ENCODE measurements at regions not wholly inside any gene's neighbourhood (a gene's known extent, or its start where the extent isn't known, plus 50 kb on each side); places are given as distances from the start of the nearest gene placed in this dataset.

- Mint-ChIP-seq H3K27me3 (no peaks in the 10 kb centered on the region), H3K4me3 (no peak overlapping the region), H3K9me3 (ENCODE audit: insufficient read depth) (peaks cover 2% of the 10 kb centered on the region), H3K4me1 (peaks cover 14% of the 10 kb centered on the region), H3K27ac (no peak overlapping the region)
- POLR2A ChIA-PET: no interaction called here
- ATAC-seq (ENCODE audit: low read depth) (no peak), DNase-seq (no peak)
- H3K27me3 ChIP-seq (replicated peaks in 1 of 4; ENCODE audit: control extremely low read depth in 1 of 4, control insufficient read depth in 3 of 4, insufficient read depth in 4 of 4, low read length in 3 of 4): no peaks in the 10 kb centered on the region
- TF ChIP-seq EZH2 (IDR thresholded peaks at IDR 0.05; ENCODE audit: borderline replicate concordance, insufficient read depth, low read depth, low read length, poor library complexity, severe bottlenecking) (no peak), CTCF (IDR thresholded peaks at IDR 0.05) (no peak)
- CTCF ChIA-PET: interaction anchor here (6.2 kb wide), 1 partner anchor 8 kb away, joined by 40 read pairs; no protein-coding TSS in a partner anchor
- WGBS (ENCODE audit: insufficient coverage): no CpG with 5 or more reads among the region's 1 CpG
- no peak overlapping the region for H3K4me2 ChIP-seq (replicated peaks; ENCODE audit: low read depth, low read length, poor library complexity, severe bottlenecking)
- no peak overlapping the region for H2AFZ ChIP-seq (ENCODE audit: insufficient read depth, low read depth, low read length, poor library complexity, severe bottlenecking)
- H3K79me2 ChIP-seq (ENCODE audit: control insufficient read depth, insufficient read depth, low read length): no peaks in the 10 kb centered on the region
- peaks cover 6% of the 10 kb centered on the region in 2 donors for H3K4me1 ChIP-seq (ENCODE audit: control insufficient read depth in 2 of 2, insufficient read depth in 2 of 2, low read length in 2 of 2)
- H4K20me1 ChIP-seq (ENCODE audit: control insufficient read depth, insufficient read depth, low read length, poor library complexity, severe bottlenecking): no peaks in the 10 kb centered on the region
- H3K9me3 ChIP-seq (ENCODE audit: control extremely low read depth in 1 of 3, control insufficient read depth in 2 of 3, insufficient read depth in 1 of 3, low read length in 2 of 3): no peaks in the 10 kb centered on the region
- H3K36me3 ChIP-seq (replicated peaks in 1 of 2; ENCODE audit: control extremely low read depth in 1 of 2, control insufficient read depth in 1 of 2, extremely low read depth in 1 of 2, insufficient read depth in 2 of 2, low read length in 1 of 2): no peaks in the 10 kb centered on the region
- H3K27ac ChIP-seq (ENCODE audit: low read length in 2 of 2): no peak overlapping the region
- intact Hi-C loops (cut with micrococcal nuclease): no loop called here
- H3K4me3 ChIP-seq (ENCODE audit: control extremely low read depth in 1 of 5, extremely low read depth in 1 of 5, insufficient read depth in 1 of 5, low read depth in 2 of 5, low read length in 4 of 5): no peak overlapping the region
- H3K9ac ChIP-seq (ENCODE audit: low read length): no peak overlapping the region
Measured at GRCh38 chr10:62501547-62501946, 127.4 kb downstream of the ZNF365 start.

- H3K9me3 ChIP-seq (ENCODE audit: control extremely low read depth in 1 of 3, control insufficient read depth in 2 of 3, insufficient read depth in 1 of 3, low read length in 2 of 3): no peaks in the 10 kb centered on the region
Measured at GRCh38 chr10:62502995-62503613, 128.9 kb downstream of the ZNF365 start.

More at GRCh38 chr10:62502995-62503613, 128.9 kb downstream of the ZNF365 start:
- Histone ChIP-seq H3K27ac (ENCODE audit: low read length in 2 of 2) (no peak overlapping the region), H3K9ac (ENCODE audit: low read length) (no peak overlapping the region), H3K4me3 (ENCODE audit: control extremely low read depth in 1 of 5, extremely low read depth in 1 of 5, insufficient read depth in 1 of 5, low read depth in 2 of 5, low read length in 4 of 5) (no peak overlapping the region), H3K4me1 (ENCODE audit: control insufficient read depth in 2 of 2, insufficient read depth in 2 of 2, low read length in 2 of 2) (peaks cover 6 to 7% of the 10 kb centered on the region in 2 donors), H3K79me2 (ENCODE audit: control insufficient read depth, insufficient read depth, low read length) (no peaks in the 10 kb centered on the region), H4K20me1 (ENCODE audit: control insufficient read depth, insufficient read depth, low read length, poor library complexity, severe bottlenecking) (no peaks in the 10 kb centered on the region), H3K36me3 (replicated peaks in 1 of 2; ENCODE audit: control extremely low read depth in 1 of 2, control insufficient read depth in 1 of 2, extremely low read depth in 1 of 2, insufficient read depth in 2 of 2, low read length in 1 of 2) (no peaks in the 10 kb centered on the region), H3K27me3 (replicated peaks in 1 of 4; ENCODE audit: control extremely low read depth in 1 of 4, control insufficient read depth in 3 of 4, insufficient read depth in 4 of 4, low read length in 3 of 4) (no peaks in the 10 kb centered on the region), H3K4me2 (replicated peaks; ENCODE audit: low read depth, low read length, poor library complexity, severe bottlenecking) (no peak overlapping the region), H2AFZ (ENCODE audit: insufficient read depth, low read depth, low read length, poor library complexity, severe bottlenecking) (no peak overlapping the region)
- no peak overlapping the region for H3K27ac Mint-ChIP-seq
- H3K27me3 Mint-ChIP-seq: no peaks in the 10 kb centered on the region
- WGBS (ENCODE audit: insufficient coverage): 100% methylated on average over 2 of the region's 4 CpGs
- no peak overlapping the region for H3K4me3 Mint-ChIP-seq
- DNase-seq: no peak
- peaks cover 19% of the 10 kb centered on the region for H3K4me1 Mint-ChIP-seq
- ATAC-seq (ENCODE audit: low read depth): no peak
- no peak for TF ChIP-seq CTCF (IDR thresholded peaks at IDR 0.05)
- TF ChIP-seq EZH2 (IDR thresholded peaks at IDR 0.05; ENCODE audit: borderline replicate concordance, insufficient read depth, low read depth, low read length, poor library complexity, severe bottlenecking): no peak
- peaks cover 2% of the 10 kb centered on the region for H3K9me3 Mint-ChIP-seq (ENCODE audit: insufficient read depth)
- CTCF ChIA-PET: interaction anchor here (1.0 to 6.2 kb wide), 5 partner anchors 9 to 222 kb away, joined by 3 to 40 read pairs (median 4); no protein-coding TSS in a partner anchor
- POLR2A ChIA-PET: no interaction called here
- intact Hi-C loops (cut with micrococcal nuclease): no loop called here
